Astrocyte (in vitro differentiated cells and primary cell): ENCODE measurements at regions not wholly inside any gene's neighbourhood (a gene's known extent, or its start where the extent isn't known, plus 50 kb on each side); places are given as distances from the start of the nearest gene placed in this dataset.

Experiments used
- DNase-seq: peaks from one replicate; pipeline ENCODE4 v3.0.0-alpha.2; 2010; ENCODE audit warnings: low read depth
- FAIRE-seq: peaks from 2 replicates; lab custom pipeline; 2011; peaks lifted over from hg19 to GRCh38; lab: Jason Lieb, UNC
- H2AFZ ChIP-seq: 2 replicates; pipeline ENCODE4 v1.6.0; 2012; ENCODE audit warnings: low read depth, low read length, inconsistent platforms
- H3K27ac ChIP-seq: 2 replicates; pipeline ENCODE4 v1.5.1; 2011; ENCODE audit warnings: low read depth, low read length, inconsistent platforms
- H3K27me3 ChIP-seq: 2 replicates; pipeline ENCODE4 v1.6.0; 2011; ENCODE audit warnings: low read length, inconsistent platforms; ENCODE audit not compliant: insufficient read depth
- H3K36me3 ChIP-seq: 2 replicates; pipeline ENCODE4 v1.5.1; 2011; ENCODE audit warnings: low read length, inconsistent platforms; ENCODE audit not compliant: insufficient read depth
- H3K4me1 ChIP-seq: 2 replicates; pipeline ENCODE4 v1.5.1; 2011; ENCODE audit warnings: low read length, inconsistent platforms; ENCODE audit not compliant: insufficient read depth
- H3K4me2 ChIP-seq: 2 replicates; pipeline ENCODE4 v1.6.0; 2012; ENCODE audit warnings: low read length, inconsistent platforms
- H3K4me3 ChIP-seq: 2 replicates; pipeline ENCODE4 v1.5.1; 2011; ENCODE audit warnings: low read depth, mild to moderate bottlenecking, low read length, inconsistent platforms; ENCODE audit not compliant: insufficient read depth
- H3K79me2 ChIP-seq: 2 replicates; pipeline ENCODE4 v1.6.0; 2012; ENCODE audit warnings: mild to moderate bottlenecking, low read length, inconsistent platforms; ENCODE audit not compliant: insufficient read depth
- H3K9ac ChIP-seq: 2 replicates; pipeline ENCODE4 v1.6.0; 2012; ENCODE audit warnings: mild to moderate bottlenecking, low read length, inconsistent platforms
- H3K9me3 ChIP-seq: 2 replicates; pipeline ENCODE4 v1.5.1; 2012; ENCODE audit warnings: low read depth, mild to moderate bottlenecking, low read length, inconsistent platforms; ENCODE audit not compliant: insufficient read depth
- H4K20me1 ChIP-seq: 2 replicates; pipeline ENCODE4 v1.6.0; 2012; ENCODE audit warnings: low read length, inconsistent platforms; ENCODE audit not compliant: insufficient read depth
- H3K27ac Mint-ChIP-seq: one replicate; pipeline ENCODE4 v1.8.0; 2021; ENCODE audit warnings: mild to moderate bottlenecking, mixed read lengths; ENCODE audit not compliant: unreplicated experiment
- H3K27me3 Mint-ChIP-seq: one replicate; pipeline ENCODE4 v1.8.0; 2021; ENCODE audit warnings: low read depth, mixed read lengths; ENCODE audit not compliant: unreplicated experiment
- H3K36me3 Mint-ChIP-seq: one replicate; pipeline ENCODE4 v1.8.0; 2021; ENCODE audit warnings: low read depth, mixed read lengths; ENCODE audit not compliant: unreplicated experiment
- H3K4me1 Mint-ChIP-seq: one replicate; pipeline ENCODE4 v1.8.0; 2021; ENCODE audit warnings: low read depth, mixed read lengths; ENCODE audit not compliant: unreplicated experiment
- H3K4me3 Mint-ChIP-seq: one replicate; pipeline ENCODE4 v1.8.0; 2021; ENCODE audit warnings: mild to moderate bottlenecking, moderate library complexity, mixed read lengths; ENCODE audit not compliant: unreplicated experiment
- H3K9me3 Mint-ChIP-seq: one replicate; pipeline ENCODE4 v1.8.0; 2021; ENCODE audit warnings: mild to moderate bottlenecking, mixed read lengths; ENCODE audit not compliant: unreplicated experiment
- EZH2 ChIP-seq: IDR thresholded peaks from 2 replicates; pipeline ENCODE4 v1.6.1; 2012; ENCODE audit warnings: mild to moderate bottlenecking, low read length, inconsistent platforms; ENCODE audit not compliant: insufficient read depth
- TF ChIP-seq, protein P1 (sequence below): IDR thresholded peaks from 2 replicates; pipeline ENCODE4 v1.5.1; 2011; ENCODE audit warnings: low read depth, mild to moderate bottlenecking, inconsistent platforms, low read length, moderate library complexity; ENCODE audit not compliant: insufficient read depth

DNA sequence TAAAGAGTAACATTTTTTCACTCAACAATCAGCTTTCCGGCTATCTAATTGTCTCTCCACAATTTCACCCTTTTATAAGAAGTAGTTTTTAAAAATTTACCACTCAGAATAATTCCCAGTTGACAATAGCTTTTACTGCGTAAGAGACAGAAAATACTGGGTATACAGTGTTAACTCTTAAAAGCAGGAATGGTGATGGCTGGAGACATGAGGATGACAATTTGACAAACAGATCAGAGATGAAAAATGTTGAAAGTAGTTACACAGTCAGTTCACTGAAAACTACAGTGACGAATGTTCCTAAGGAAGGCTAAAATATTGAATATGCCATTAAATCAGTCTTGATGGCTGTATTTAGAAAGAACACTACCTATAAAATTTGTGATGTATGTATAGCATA is 1146.8 kb upstream of the B3GALT2 start:
- TF ChIP-seq, protein P1, sequence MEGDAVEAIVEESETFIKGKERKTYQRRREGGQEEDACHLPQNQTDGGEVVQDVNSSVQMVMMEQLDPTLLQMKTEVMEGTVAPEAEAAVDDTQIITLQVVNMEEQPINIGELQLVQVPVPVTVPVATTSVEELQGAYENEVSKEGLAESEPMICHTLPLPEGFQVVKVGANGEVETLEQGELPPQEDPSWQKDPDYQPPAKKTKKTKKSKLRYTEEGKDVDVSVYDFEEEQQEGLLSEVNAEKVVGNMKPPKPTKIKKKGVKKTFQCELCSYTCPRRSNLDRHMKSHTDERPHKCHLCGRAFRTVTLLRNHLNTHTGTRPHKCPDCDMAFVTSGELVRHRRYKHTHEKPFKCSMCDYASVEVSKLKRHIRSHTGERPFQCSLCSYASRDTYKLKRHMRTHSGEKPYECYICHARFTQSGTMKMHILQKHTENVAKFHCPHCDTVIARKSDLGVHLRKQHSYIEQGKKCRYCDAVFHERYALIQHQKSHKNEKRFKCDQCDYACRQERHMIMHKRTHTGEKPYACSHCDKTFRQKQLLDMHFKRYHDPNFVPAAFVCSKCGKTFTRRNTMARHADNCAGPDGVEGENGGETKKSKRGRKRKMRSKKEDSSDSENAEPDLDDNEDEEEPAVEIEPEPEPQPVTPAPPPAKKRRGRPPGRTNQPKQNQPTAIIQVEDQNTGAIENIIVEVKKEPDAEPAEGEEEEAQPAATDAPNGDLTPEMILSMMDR: no peak
- TF ChIP-seq EZH2: no peak
- Histone ChIP-seq H3K79me2 (no peaks in the 10 kb centered on the region), H3K9me3 (no peaks in the 10 kb centered on the region), H3K4me3 (no peak overlapping the region), H3K36me3 (no peaks in the 10 kb centered on the region), H4K20me1 (no peaks in the 10 kb centered on the region), H3K27me3 (no peaks in the 10 kb centered on the region), H3K4me1 (peaks cover under 1% of the 10 kb centered on the region), H2AFZ (no peak overlapping the region), H3K9ac (no peak overlapping the region), H3K27ac (no peak overlapping the region), H3K4me2 (no peak overlapping the region)
- Mint-ChIP-seq H3K27me3 (no peaks in the 10 kb centered on the region), H3K36me3 (no peaks in the 10 kb centered on the region), H3K4me1 (peaks cover 2% of the 10 kb centered on the region), H3K27ac (no peak overlapping the region), H3K4me3 (no peak overlapping the region), H3K9me3 (no peaks in the 10 kb centered on the region)
- no peak for FAIRE-seq
- no peak for DNase-seq

DNA sequence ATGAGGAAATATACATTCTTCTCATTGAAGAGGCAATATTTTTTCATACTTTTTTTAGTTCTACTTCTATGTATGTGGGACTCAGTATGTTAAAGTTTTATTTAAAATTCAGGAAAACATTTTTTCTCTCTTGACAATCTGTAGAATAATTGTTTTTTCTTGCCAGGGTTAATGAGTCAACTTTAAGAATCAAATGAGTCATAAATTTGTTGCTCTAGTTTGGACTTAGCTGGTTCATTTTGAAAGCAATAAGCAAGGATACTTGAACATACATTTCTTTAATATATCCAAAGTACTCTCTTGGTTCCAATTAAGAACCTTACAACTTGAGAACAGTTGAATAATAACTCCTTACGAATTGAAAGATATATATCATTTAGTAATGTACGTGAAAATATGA is 1145.3 kb upstream of the B3GALT2 start:
- Histone ChIP-seq H3K27me3 (no peaks in the 10 kb centered on the region), H4K20me1 (no peaks in the 10 kb centered on the region), H3K9me3 (no peaks in the 10 kb centered on the region), H3K4me3 (no peak overlapping the region), H3K36me3 (no peaks in the 10 kb centered on the region), H3K9ac (no peak overlapping the region), H3K4me1 (no peaks in the 10 kb centered on the region), H3K4me2 (no peak overlapping the region), H3K79me2 (no peaks in the 10 kb centered on the region), H2AFZ (no peak overlapping the region), H3K27ac (no peak overlapping the region)
- TF ChIP-seq, protein P1: no peak
- TF ChIP-seq EZH2: no peak
- H3K9me3 Mint-ChIP-seq: no peaks in the 10 kb centered on the region
- H3K27ac Mint-ChIP-seq: no peak overlapping the region
- DNase-seq (peak; percentile 5), FAIRE-seq (no peak)
- no peaks in the 10 kb centered on the region for H3K36me3 Mint-ChIP-seq
- no peaks in the 10 kb centered on the region for H3K4me1 Mint-ChIP-seq
- no peak overlapping the region for H3K4me3 Mint-ChIP-seq
- H3K27me3 Mint-ChIP-seq: no peaks in the 10 kb centered on the region

DNA sequence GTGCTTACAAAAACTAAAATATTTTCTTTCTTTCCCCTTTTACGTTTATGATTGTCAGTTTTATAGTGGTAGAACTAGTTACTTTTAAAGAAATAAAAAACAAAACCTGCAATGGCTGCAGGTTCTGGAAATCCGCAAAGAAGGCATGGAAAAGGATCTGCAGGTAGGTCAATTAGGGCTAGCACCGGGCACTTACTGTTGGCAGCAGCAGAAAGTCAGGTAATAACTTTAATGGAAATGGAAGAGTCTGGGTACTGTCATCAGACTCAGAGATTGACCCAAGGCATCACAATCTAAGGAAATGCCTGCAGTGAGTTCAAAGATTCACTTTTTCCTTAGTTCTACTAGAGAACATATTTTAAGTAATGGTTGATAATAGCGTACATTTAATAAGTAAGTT is 1136.3 kb upstream of the B3GALT2 start:
- FAIRE-seq (no peak), DNase-seq (no peak)
- Histone ChIP-seq H3K9me3 (no peaks in the 10 kb centered on the region), H3K27ac (no peak overlapping the region), H3K79me2 (no peaks in the 10 kb centered on the region), H3K4me1 (no peaks in the 10 kb centered on the region), H3K27me3 (no peaks in the 10 kb centered on the region), H2AFZ (no peak overlapping the region), H3K9ac (no peak overlapping the region), H3K4me3 (no peak overlapping the region), H4K20me1 (no peaks in the 10 kb centered on the region), H3K36me3 (no peaks in the 10 kb centered on the region), H3K4me2 (no peak overlapping the region)
- H3K36me3 Mint-ChIP-seq: no peaks in the 10 kb centered on the region
- H3K27ac Mint-ChIP-seq: no peak overlapping the region
- H3K4me1 Mint-ChIP-seq: no peaks in the 10 kb centered on the region
- H3K27me3 Mint-ChIP-seq: no peaks in the 10 kb centered on the region
- H3K4me3 Mint-ChIP-seq: no peak overlapping the region
- TF ChIP-seq, protein P1: no peak
- TF ChIP-seq EZH2: no peak
- H3K9me3 Mint-ChIP-seq: no peaks in the 10 kb centered on the region
